GM21528 (cell line): ENCODE measurements at regions not wholly inside any gene's neighbourhood (a gene's known extent, or its start where the extent isn't known, plus 50 kb on each side); places are given as distances from the start of the nearest gene placed in this dataset.
"Not testable (repeated sequence)": the region's sequence is repeated elsewhere in the genome, so short reads cannot be mapped to it uniquely, and the experiment has no call there.

Experiments used
- ATAC-seq: cut with Tn5 transposase; IDR thresholded peaks from one replicate; pipeline ENCODE4 v1.9.1; 2021; ENCODE audit warnings: mild to moderate bottlenecking, moderate library complexity; ENCODE audit not compliant: unreplicated experiment, low FRiP score

GRCh38 chr20:29296256-29297230 is 1960.9 kb upstream of the DEFB115 start:
- no peak for ATAC-seq

- no peak for ATAC-seq
These were observed 1959.8 kb upstream of the DEFB115 start for GRCh38 chr20:29297411-29298270.

GRCh38 chr20:29298271-29298590 is 1959.2 kb upstream of the DEFB115 start:
- no peak for ATAC-seq

DNA sequence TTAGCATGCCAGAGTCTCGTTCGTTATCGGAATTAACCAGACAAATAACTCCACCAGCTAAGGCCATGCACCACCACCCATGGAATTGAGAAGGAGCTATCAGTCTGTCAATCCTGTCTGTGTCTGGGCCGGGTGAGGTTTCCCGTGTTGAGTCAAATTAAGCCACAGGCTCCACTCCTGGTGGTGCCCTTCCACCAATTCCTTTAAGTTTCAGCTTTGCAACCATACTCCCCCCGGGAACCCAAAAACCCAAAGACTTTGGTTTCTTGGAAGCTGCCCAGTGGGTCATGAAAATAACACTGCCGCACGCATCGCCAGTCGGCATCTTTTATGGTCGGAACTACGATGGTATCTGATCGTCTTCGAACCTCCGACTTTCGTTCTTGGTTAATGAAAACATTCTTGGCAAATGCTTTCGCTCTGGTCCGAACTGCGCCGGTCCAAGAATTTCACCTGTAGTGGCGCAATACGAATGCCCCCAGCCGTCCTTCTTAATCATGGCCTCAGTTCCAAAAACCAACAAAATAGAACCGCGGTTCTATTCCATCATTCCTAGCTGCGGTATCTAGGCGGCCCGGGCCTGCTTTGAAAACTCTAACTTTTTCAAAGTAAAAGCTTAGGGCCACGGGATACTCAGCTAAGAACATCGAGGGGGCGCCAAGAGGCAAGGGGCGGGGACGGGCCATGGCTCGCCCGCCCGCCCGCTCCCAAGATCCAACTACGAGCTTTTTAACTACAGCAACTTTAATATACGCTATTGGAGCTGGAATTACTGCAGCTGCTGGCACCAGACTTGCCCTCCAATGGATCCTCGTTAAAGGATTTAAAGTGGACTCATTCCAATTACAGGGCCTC is 1958.5 kb upstream of the DEFB115 start:
- ATAC-seq = no peak

- ATAC-seq = no peak
These were observed 1957.5 kb upstream of the DEFB115 start for GRCh38 chr20:29299811-29300578.

GRCh38 chr20:29300579-29301551 is 1956.6 kb upstream of the DEFB115 start:
- ATAC-seq = no peak

DNA sequence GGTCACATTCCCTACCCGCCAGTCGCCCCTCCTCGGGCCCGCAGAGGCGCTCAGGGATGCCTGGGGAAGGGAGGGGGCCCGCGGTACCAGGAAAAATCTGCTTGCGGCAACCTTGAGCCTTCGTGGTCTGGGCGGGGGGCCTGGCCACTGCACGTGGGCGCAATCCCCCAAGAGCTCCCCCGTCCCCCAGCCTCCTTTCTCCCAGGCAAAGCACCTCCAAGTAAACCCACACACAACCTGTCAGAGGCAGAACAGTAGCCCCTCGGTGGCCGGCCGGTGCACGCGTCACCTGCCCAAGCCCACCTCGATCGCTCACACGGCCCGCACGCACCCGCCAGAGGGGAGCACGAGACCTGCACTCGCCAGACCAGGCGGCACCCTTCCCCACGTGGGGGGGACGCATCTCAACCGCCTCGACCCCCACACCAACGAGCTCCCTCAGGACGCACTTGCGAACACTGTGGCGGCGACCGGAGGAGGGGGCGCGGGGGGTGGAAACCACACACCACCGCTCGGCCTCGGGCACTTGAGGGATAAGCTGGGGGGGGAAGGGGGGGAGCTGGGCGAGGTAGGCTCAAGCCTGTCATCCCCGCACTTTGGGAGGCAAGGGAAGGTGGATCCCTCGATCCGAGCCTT is 1955.7 kb upstream of the DEFB115 start:
- no peak for ATAC-seq

DNA sequence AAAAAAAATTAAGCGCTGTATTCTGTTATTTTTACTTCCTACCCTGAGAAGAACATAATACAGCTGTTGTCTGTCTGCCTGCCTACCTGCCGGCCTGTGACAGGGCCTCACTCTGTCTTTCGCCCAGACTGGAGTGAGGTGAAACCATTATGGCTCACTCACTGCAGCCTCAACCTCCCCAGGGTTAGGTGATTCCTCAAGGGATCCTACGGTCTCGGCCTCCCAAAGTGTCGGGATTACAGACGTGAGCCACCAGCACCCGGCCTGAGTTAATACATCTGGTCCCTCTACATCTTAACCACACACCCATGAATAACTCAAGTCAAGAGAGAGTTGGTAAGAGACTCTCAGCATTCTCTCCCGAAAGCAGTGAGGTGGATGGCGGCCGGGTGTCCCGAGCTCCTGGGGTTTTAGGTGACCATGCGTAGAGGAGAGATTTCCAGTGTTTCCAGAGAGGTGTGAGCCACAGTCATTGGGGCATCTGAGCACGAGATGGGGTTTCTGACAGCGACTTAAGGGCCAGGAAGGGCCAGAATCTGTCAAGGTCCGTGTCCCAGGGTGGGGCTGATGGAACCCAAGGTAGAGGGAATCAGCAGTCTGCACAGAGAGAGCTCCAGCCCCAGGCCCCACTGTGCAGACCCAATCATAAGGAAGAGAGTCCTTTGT is 1954.4 kb upstream of the DEFB115 start:
- ATAC-seq = no peak

- no peak for ATAC-seq
These were observed 1950.9 kb upstream of the DEFB115 start for GRCh38 chr20:29306390-29307072.

DNA sequence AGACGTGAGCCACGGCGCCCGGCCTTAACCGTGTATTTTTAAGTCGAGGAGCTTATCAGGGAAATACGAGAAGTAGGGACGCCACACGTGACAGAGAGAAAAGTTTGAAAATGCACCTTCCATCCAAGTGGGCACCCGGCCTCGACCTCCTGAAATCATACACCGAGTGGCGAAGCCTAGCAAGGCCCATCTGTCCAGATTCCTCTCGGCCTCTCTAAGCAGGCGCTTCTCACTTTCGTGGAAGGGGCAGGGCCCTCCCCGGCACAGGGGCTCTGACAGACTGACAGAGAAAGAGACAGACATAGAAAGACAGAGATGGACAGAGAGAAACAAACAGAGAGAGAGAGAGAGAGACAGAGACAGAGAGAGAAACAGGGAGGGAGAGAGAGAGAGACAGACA is 1950.0 kb upstream of the DEFB115 start:
- ATAC-seq = not testable (repeated sequence)

DNA sequence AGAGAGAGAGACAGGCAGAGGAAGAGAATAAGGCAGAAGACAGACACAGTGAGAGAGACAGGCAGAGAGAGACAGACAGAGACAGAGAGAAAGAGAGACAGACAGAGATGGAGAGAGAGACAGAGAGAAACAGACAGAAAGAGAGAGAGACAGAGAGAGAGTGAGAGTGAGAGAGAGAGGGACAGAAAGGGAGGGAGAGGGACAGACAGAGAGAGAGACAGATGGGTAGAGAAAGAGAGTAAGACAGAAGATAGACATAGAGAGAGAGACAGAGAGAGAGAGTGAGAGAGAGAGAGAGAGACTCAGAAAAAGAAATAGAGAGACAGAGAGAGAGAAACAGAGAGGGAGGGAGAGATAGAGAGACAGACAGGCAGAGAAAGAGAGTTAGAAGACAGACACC is 1948.5 kb upstream of the DEFB115 start:
- ATAC-seq = not testable (repeated sequence)

DNA sequence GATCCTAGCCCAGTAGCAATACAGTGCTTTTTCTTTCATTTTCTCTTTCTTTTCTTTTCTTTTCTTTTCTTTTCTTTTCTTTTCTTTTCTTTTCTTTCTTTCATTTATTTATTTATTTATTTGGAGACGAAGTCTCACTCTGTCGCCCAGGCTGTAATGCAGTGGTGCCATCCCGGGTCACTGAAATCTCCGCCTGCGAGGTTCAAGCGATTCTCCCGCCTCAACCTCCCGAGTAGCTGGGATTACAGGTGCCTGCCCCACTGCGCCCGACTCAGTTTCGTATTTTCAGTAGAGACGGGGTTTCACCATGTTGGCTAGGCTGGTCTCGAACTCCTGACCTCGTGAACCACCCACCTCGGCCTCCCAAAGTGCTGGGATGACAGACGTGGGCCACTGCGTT is 1948.0 kb upstream of the DEFB115 start:
- ATAC-seq = not testable (repeated sequence)

GRCh38 chr20:29311046-29311445 is 1946.4 kb upstream of the DEFB115 start:
- ATAC-seq = not testable (repeated sequence)

DNA sequence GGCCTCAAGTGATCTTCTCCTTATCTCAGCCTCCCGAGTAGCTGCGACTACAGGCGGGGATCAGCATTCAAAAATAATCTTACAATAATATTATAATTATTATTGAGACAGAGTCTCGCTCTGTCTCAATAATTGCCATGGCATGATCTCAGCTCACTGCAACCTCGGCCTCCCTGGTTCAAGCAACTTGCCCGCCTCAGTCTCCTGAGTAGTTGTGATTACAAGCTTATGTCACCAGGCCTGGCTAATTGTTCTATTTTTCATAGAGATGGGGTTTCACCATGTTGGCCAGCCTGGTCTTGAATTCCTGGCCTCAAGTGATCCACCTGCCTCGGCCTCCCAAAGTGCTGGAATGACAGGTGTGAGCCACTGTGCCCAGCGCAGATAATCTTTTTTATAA is 1944.8 kb upstream of the DEFB115 start:
- not testable (repeated sequence) for ATAC-seq

GRCh38 chr20:29313481-29313880 is 1944.0 kb upstream of the DEFB115 start:
- no peak for ATAC-seq

GRCh38 chr20:29314294-29314693 is 1943.2 kb upstream of the DEFB115 start:
- no peak for ATAC-seq

- ATAC-seq = no peak
These were observed 1938.5 kb upstream of the DEFB115 start for GRCh38 chr20:29318871-29319461.
